ENCODE measurements at regions not wholly inside any gene's neighbourhood (a gene's known extent, or its start where the extent isn't known, plus 50 kb on each side); places are given as distances from the start of the nearest gene placed in this dataset.

DNA sequence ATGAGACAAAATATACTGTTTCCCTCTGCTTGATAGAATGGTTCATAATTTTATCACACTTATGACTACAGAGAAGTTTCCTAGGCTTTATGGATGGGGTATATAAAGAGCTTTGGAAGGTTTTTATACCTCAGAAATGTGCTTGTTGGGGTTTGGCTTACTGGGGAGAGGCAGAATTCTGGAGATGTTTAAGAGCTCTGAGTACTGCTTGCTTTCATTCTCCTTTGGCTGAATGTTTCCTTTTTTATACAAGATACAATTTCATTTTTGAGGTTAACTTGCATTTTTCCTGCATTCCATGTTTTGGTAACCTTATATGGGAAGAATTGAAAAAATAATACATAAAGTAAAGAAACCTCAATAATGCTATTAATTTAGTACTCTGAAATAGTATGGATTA is 157.7 kb upstream of the COL11A1 start:
- Mint-ChIP-seq H3K4me1 (peaks cover 6% of the 10 kb centered on the region), H3K27me3 (ENCODE audit: insufficient read depth, low read depth) (no peaks in the 10 kb centered on the region), H3K27ac (no peak overlapping the region), H3K36me3 (no peaks in the 10 kb centered on the region), H3K9me3 (peaks cover 3% of the 10 kb centered on the region), H3K4me3 (no peak overlapping the region)
- no peaks in the 10 kb centered on the region for H3K9me3 ChIP-seq (ENCODE audit: low read depth)
- no peaks in the 10 kb centered on the region for H3K36me3 ChIP-seq
- H3K4me3 ChIP-seq: no peak overlapping the region
- no peaks in the 10 kb centered on the region for H3K27me3 ChIP-seq
- H3K4me1 ChIP-seq: peaks cover 8% of the 10 kb centered on the region
- H3F3A ChIP-seq (ENCODE audit: low read depth): no peaks in the 10 kb centered on the region
- no peak overlapping the region for H2AFZ ChIP-seq (replicated peaks)
- no peak overlapping the region for H3K9ac ChIP-seq
- H4K20me1 ChIP-seq (ENCODE audit: low read depth): no peaks in the 10 kb centered on the region
- no peaks in the 10 kb centered on the region for H3K79me2 ChIP-seq (ENCODE audit: low read depth)
- H3K4me2 ChIP-seq: peak overlapping the region; percentile 31
- no peak overlapping the region for H3K27ac ChIP-seq
- TF ChIP-seq EZH2phosphoT487 (IDR thresholded peaks at IDR 0.05) (no peak), EZH2 (IDR thresholded peaks at IDR 0.05) (no peak)
- TF ChIP-seq, protein P1, sequence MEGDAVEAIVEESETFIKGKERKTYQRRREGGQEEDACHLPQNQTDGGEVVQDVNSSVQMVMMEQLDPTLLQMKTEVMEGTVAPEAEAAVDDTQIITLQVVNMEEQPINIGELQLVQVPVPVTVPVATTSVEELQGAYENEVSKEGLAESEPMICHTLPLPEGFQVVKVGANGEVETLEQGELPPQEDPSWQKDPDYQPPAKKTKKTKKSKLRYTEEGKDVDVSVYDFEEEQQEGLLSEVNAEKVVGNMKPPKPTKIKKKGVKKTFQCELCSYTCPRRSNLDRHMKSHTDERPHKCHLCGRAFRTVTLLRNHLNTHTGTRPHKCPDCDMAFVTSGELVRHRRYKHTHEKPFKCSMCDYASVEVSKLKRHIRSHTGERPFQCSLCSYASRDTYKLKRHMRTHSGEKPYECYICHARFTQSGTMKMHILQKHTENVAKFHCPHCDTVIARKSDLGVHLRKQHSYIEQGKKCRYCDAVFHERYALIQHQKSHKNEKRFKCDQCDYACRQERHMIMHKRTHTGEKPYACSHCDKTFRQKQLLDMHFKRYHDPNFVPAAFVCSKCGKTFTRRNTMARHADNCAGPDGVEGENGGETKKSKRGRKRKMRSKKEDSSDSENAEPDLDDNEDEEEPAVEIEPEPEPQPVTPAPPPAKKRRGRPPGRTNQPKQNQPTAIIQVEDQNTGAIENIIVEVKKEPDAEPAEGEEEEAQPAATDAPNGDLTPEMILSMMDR (IDR thresholded peaks at IDR 0.05): no peak
- DNase-seq (ENCODE audit: low spot score): no peak

DNA sequence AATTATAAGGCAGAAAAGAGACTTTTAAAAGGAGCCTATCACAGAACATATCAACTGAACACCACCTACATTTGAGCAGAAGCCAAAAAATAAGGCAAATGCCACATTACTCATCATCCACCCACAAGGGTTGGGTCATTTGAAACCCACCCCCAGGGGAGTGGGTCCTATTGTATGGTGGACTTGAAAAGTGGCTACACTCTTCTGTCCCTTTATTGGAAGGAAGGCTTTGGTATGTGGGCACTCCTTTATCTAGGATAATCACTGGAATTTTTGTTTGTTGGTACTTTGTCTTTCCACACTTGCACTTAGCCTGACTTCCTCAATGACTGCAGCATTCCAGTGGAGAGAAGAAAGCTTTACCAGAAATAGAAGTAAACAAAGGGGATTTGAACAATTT is 157.2 kb upstream of the COL11A1 start:
- Histone ChIP-seq H3F3A (ENCODE audit: low read depth) (no peaks in the 10 kb centered on the region), H3K9me3 (ENCODE audit: low read depth) (no peaks in the 10 kb centered on the region), H3K9ac (no peak overlapping the region), H4K20me1 (ENCODE audit: low read depth) (no peaks in the 10 kb centered on the region), H3K27me3 (no peaks in the 10 kb centered on the region), H3K4me3 (no peak overlapping the region), H3K4me2 (peak overlapping the region; percentile 31), H2AFZ (replicated peaks) (no peak overlapping the region), H3K36me3 (no peaks in the 10 kb centered on the region), H3K79me2 (ENCODE audit: low read depth) (no peaks in the 10 kb centered on the region), H3K4me1 (peaks cover 8% of the 10 kb centered on the region), H3K27ac (no peak overlapping the region)
- Mint-ChIP-seq H3K4me3 (no peak overlapping the region), H3K27me3 (ENCODE audit: insufficient read depth, low read depth) (no peaks in the 10 kb centered on the region), H3K9me3 (peaks cover 3% of the 10 kb centered on the region), H3K27ac (no peak overlapping the region), H3K4me1 (peaks cover 6% of the 10 kb centered on the region), H3K36me3 (no peaks in the 10 kb centered on the region)
- DNase-seq (ENCODE audit: low spot score): peak; percentile 34
- TF ChIP-seq EZH2phosphoT487 (IDR thresholded peaks at IDR 0.05): no peak
- TF ChIP-seq, protein P1 (IDR thresholded peaks at IDR 0.05): no peak
- TF ChIP-seq EZH2 (IDR thresholded peaks at IDR 0.05): no peak

- Mint-ChIP-seq H3K27ac (no peak overlapping the region), H3K36me3 (no peaks in the 10 kb centered on the region), H3K4me3 (no peak overlapping the region), H3K9me3 (peaks cover 3% of the 10 kb centered on the region), H3K27me3 (ENCODE audit: insufficient read depth, low read depth) (no peaks in the 10 kb centered on the region), H3K4me1 (no peaks in the 10 kb centered on the region)
- Histone ChIP-seq H3K4me2 (no peak overlapping the region), H3K79me2 (ENCODE audit: low read depth) (no peaks in the 10 kb centered on the region), H3K4me3 (no peak overlapping the region), H2AFZ (replicated peaks) (peak overlapping the region; percentile 72), H3K9me3 (ENCODE audit: low read depth) (no peaks in the 10 kb centered on the region), H3K27me3 (no peaks in the 10 kb centered on the region), H3K36me3 (no peaks in the 10 kb centered on the region), H3K9ac (no peak overlapping the region), H4K20me1 (ENCODE audit: low read depth) (no peaks in the 10 kb centered on the region), H3K4me1 (no peaks in the 10 kb centered on the region), H3F3A (ENCODE audit: low read depth) (no peaks in the 10 kb centered on the region), H3K27ac (no peak overlapping the region)
- DNase-seq (ENCODE audit: low spot score): no peak
- no peak for TF ChIP-seq EZH2phosphoT487 (IDR thresholded peaks at IDR 0.05)
Observed at GRCh38 chr1:103259982-103260381, 151.7 kb upstream of the COL11A1 start.

GRCh38 chr1:103256490-103256889 is 148.2 kb upstream of the COL11A1 start:
- H3K4me1 ChIP-seq: no peaks in the 10 kb centered on the region
- TF ChIP-seq EZH2phosphoT487 (IDR thresholded peaks at IDR 0.05): no peak
- TF ChIP-seq EZH2 (IDR thresholded peaks at IDR 0.05): no peak
- TF ChIP-seq, protein P1 (IDR thresholded peaks at IDR 0.05): no peak
- H2AFZ ChIP-seq (replicated peaks): no peak overlapping the region
- no peak overlapping the region for H3K4me2 ChIP-seq
- H3K27ac Mint-ChIP-seq: no peak overlapping the region
- H3K27me3 Mint-ChIP-seq (ENCODE audit: insufficient read depth, low read depth): no peaks in the 10 kb centered on the region
- no peaks in the 10 kb centered on the region for H3K4me1 Mint-ChIP-seq
- peaks cover 4% of the 10 kb centered on the region for H3K9me3 Mint-ChIP-seq
- H3K9ac ChIP-seq: no peak overlapping the region
- no peak overlapping the region for H3K4me3 Mint-ChIP-seq
- no peaks in the 10 kb centered on the region for H4K20me1 ChIP-seq (ENCODE audit: low read depth)
- no peaks in the 10 kb centered on the region for H3F3A ChIP-seq (ENCODE audit: low read depth)
- H3K27me3 ChIP-seq: no peaks in the 10 kb centered on the region
- H3K9me3 ChIP-seq (ENCODE audit: low read depth): no peaks in the 10 kb centered on the region
- no peaks in the 10 kb centered on the region for H3K79me2 ChIP-seq (ENCODE audit: low read depth)
- H3K4me3 ChIP-seq: no peak overlapping the region
- no peaks in the 10 kb centered on the region for H3K36me3 Mint-ChIP-seq
- no peaks in the 10 kb centered on the region for H3K36me3 ChIP-seq
- no peak overlapping the region for H3K27ac ChIP-seq
- DNase-seq (ENCODE audit: low spot score): no peak

Data from neural progenitor cell (in vitro differentiated cells).